A549 (cell line): ENCODE measurements at regions not wholly inside any gene's neighbourhood (a gene's known extent, or its start where the extent isn't known, plus 50 kb on each side); places are given as distances from the start of the nearest gene placed in this dataset.

Source experiments
- ATAC-seq, 2 experiments: fragments of 200-7000 bp in 1 of 2; fragments of >200 bp in 1 of 2; cut with Nextera tagmentation in 1 of 2; cut with Tn5 transposase in 1 of 2; 3 replicates each; pipeline versions ENCODE4 v1.8.0 to v1.9.1; 2018 to 2020; ENCODE audit warnings: mild to moderate bottlenecking in 1 of 2, moderate library complexity in 1 of 2
- CTCF ChIA-PET: fragments of 300-600 bp; sonication (Branson Sonifier 250); formaldehyde crosslinking; extraction: SDS; loops from one replicate; lab custom pipeline; 2021; ENCODE audit warnings: antibody characterized with exemption, inconsistent platforms; lab: Yijun Ruan, JAX
- POLR2A ChIA-PET: fragments of 350-600 bp; formaldehyde crosslinking; extraction: SDS; loops from one replicate; lab custom pipeline; 2021; ENCODE audit warnings: antibody characterized with exemption, inconsistent platforms; lab: Yijun Ruan, JAX
- DNase-seq, 2 experiments: peaks; one replicate each; pipeline versions ENCODE4 v3.0.0 to v3.0.0-alpha.2; 2011 to 2016; ENCODE audit warnings: low read depth in 1 of 2, low spot score in 1 of 2
- FAIRE-seq: peaks from 2 replicates; lab custom pipeline; 2011; peaks lifted over from hg19 to GRCh38; lab: Jason Lieb, UNC
- H3K27ac ChIP-seq, 2 experiments: fragments of >200 bp; sonication (Bioruptor Twin); formaldehyde crosslinking; 3 replicates each; pipeline ENCODE4 v1.5.1; 2016 to 2017
- H3K4me1 ChIP-seq: fragments of >200 bp; sonication (Bioruptor Twin); formaldehyde crosslinking; 3 replicates; pipeline ENCODE4 v1.6.1; 2016
- H3K4me2 ChIP-seq: fragments of >200 bp; sonication (Bioruptor Twin); formaldehyde crosslinking; 3 replicates; pipeline ENCODE4 v1.6.1; 2016
- H3K4me3 ChIP-seq: fragments of >200 bp; sonication (Bioruptor Twin); formaldehyde crosslinking; 3 replicates; pipeline ENCODE4 v1.5.1; 2016
- H3K9me3 ChIP-seq: fragments of >200 bp; sonication (Bioruptor Twin); formaldehyde crosslinking; 3 replicates; pipeline ENCODE4 v1.6.1; 2016
- CBX2 ChIP-seq: fragments of 200-600 bp; sonication (generic); IDR thresholded peaks from 2 replicates; pipeline ENCODE4 v1.6.1; 2016; ENCODE audit warnings: low read depth, mild to moderate bottlenecking, borderline replicate concordance
- CBX8 ChIP-seq: fragments of 200-600 bp; sonication (generic); IDR thresholded peaks from 2 replicates; pipeline ENCODE4 v1.6.1; 2016
- CHD4 ChIP-seq: fragments of 200-600 bp; sonication (generic); IDR thresholded peaks from 2 replicates; pipeline ENCODE4 v1.6.1; 2016; ENCODE audit warnings: antibody characterized with exemption, mild to moderate bottlenecking, borderline replicate concordance
- EHMT2 ChIP-seq: fragments of 200-600 bp; sonication (generic); IDR thresholded peaks from 2 replicates; pipeline ENCODE4 v1.6.1; 2016; ENCODE audit warnings: antibody characterized with exemption, low read depth, mild to moderate bottlenecking, moderate library complexity
- FOSL2 ChIP-seq, 2 experiments: fragments of 450-650 bp in 1 of 2; fragments of >200 bp in 1 of 2; sonication (Bioruptor Twin) in 1 of 2; formaldehyde crosslinking; IDR thresholded peaks; 2 replicates each; pipeline versions ENCODE4 v1.5.0 to v1.6.1; 2016 to 2020; ENCODE audit warnings: mild to moderate bottlenecking in 1 of 2, moderate library complexity in 1 of 2
- HDAC2 ChIP-seq: fragments of 200-600 bp; sonication (generic); IDR thresholded peaks from 2 replicates; pipeline ENCODE4 v1.6.1; 2016
- HEYL ChIP-seq: fragments of 250-450 bp; sonication (Bioruptor Pico); IDR thresholded peaks from 2 replicates; pipeline ENCODE4 v1.8.0; 2021; ENCODE audit warnings: mild to moderate bottlenecking, moderate library complexity
- HOXB13 ChIP-seq: fragments of 250-450 bp; sonication (Bioruptor Pico); IDR thresholded peaks from 2 replicates; pipeline ENCODE4 v1.5.0; 2020; ENCODE audit warnings: low read depth, mild to moderate bottlenecking, moderate library complexity
- HOXB5 ChIP-seq: fragments of 250-450 bp; sonication (Bioruptor Pico); IDR thresholded peaks from 2 replicates; pipeline ENCODE4 v1.5.0; 2020; ENCODE audit warnings: mild to moderate bottlenecking, moderate library complexity
- JUN ChIP-seq, 2 experiments: fragments of >200 bp; sonication (Bioruptor Twin); formaldehyde crosslinking; IDR thresholded peaks; 2 replicates in 1 of 2; 3 replicates in 1 of 2; pipeline ENCODE4 v1.6.1; 2016 to 2017
- KDM1A ChIP-seq: fragments of 200-600 bp; sonication (generic); IDR thresholded peaks from 2 replicates; pipeline ENCODE4 v1.6.1; 2016; ENCODE audit warnings: low read depth, mild to moderate bottlenecking
- KDM5A ChIP-seq: fragments of 200-600 bp; sonication (generic); IDR thresholded peaks from 2 replicates; pipeline ENCODE4 v1.6.1; 2016; ENCODE audit warnings: antibody characterized with exemption, mild to moderate bottlenecking
- MAX ChIP-seq: IDR thresholded peaks from 2 replicates; pipeline ENCODE4 v1.6.1; 2012
- MAZ ChIP-seq: fragments of 150-350 bp; IDR thresholded peaks from 2 replicates; pipeline ENCODE4 v1.6.1; 2014; ENCODE audit warnings: antibody characterized with exemption, low read depth, low read length, borderline replicate concordance
- MYC ChIP-seq: IDR thresholded peaks from 2 replicates; pipeline ENCODE4 v1.6.1; 2012; ENCODE audit warnings: mild to moderate bottlenecking, inconsistent platforms, low read length, improper control_type of control experiment, borderline replicate concordance
- NFE2L2 ChIP-seq: fragments of 150-350 bp; conservative IDR thresholded peaks from 2 replicates; pipeline ENCODE4 v1.6.1; 2014; ENCODE audit warnings: low read length
- NPAS2 ChIP-seq: fragments of 250-450 bp; sonication (Bioruptor Pico); IDR thresholded peaks from 2 replicates; pipeline ENCODE4 v1.8.0; 2022; ENCODE audit warnings: mild to moderate bottlenecking, moderate library complexity, borderline replicate concordance
- NR3C1 ChIP-seq: fragments of >200 bp; sonication (Bioruptor Twin); formaldehyde crosslinking; IDR thresholded peaks from 3 replicates; pipeline ENCODE4 v1.6.1; 2017
- PBX3 ChIP-seq: IDR thresholded peaks from 2 replicates; pipeline ENCODE4 v1.6.1; 2012
- POLR2A ChIP-seq: IDR thresholded peaks from 2 replicates; pipeline ENCODE4 v1.6.1; 2012; ENCODE audit warnings: mild to moderate bottlenecking, low read length
- POLR2AphosphoS2 ChIP-seq: conservative IDR thresholded peaks from 2 replicates; pipeline ENCODE4 v1.6.1; 2012; ENCODE audit warnings: low read length, improper control_type of control experiment, inconsistent platforms
- RARB ChIP-seq: fragments of 250-450 bp; sonication (Bioruptor Pico); IDR thresholded peaks from 2 replicates; pipeline ENCODE4 v1.8.0; 2021; ENCODE audit warnings: mild to moderate bottlenecking, moderate library complexity
- RCOR1 ChIP-seq: fragments of 150-350 bp; IDR thresholded peaks from 2 replicates; pipeline ENCODE4 v1.6.1; 2014; ENCODE audit warnings: antibody characterized with exemption, low read length, low read depth
- RFX5 ChIP-seq: fragments of 450-650 bp; IDR thresholded peaks from 2 replicates; pipeline ENCODE4 v1.7.1; 2014; ENCODE audit warnings: antibody characterized with exemption, mild to moderate bottlenecking, moderate library complexity
- RNF2 ChIP-seq: fragments of 200-600 bp; sonication (generic); IDR thresholded peaks from 2 replicates; pipeline ENCODE4 v1.6.1; 2016; ENCODE audit warnings: low read depth, mild to moderate bottlenecking, antibody characterized with exemption, moderate library complexity, borderline replicate concordance
- ZC3H11A ChIP-seq: fragments of 450-650 bp; IDR thresholded peaks from 2 replicates; pipeline ENCODE4 v1.6.1; 2014; ENCODE audit warnings: antibody characterized with exemption, mild to moderate bottlenecking
- ZFP36 ChIP-seq: fragments of 450-650 bp; IDR thresholded peaks from 2 replicates; pipeline ENCODE4 v1.6.1; 2014; ENCODE audit warnings: borderline replicate concordance; ENCODE audit not compliant: partially characterized antibody
- ZSCAN20 ChIP-seq: fragments of 250-450 bp; sonication (Bioruptor Pico); IDR thresholded peaks from 2 replicates; pipeline ENCODE4 v1.8.0; 2022; ENCODE audit warnings: mild to moderate bottlenecking, moderate library complexity
- WGBS: methylation state at CpG from one replicate; pipeline ENCODE4 v1.1.6; 2017; ENCODE audit errors: missing lambda C conversion rate; 5-methylcytosine and 5-hydroxymethylcytosine counted together

- no peaks in the 10 kb centered on the region for H3K4me1 ChIP-seq
- H3K27ac ChIP-seq, result no peak overlapping the region
- TF ChIP-seq CBX8, result no peak
- TF ChIP-seq ZC3H11A, result no peak
- TF ChIP-seq HDAC2, result no peak
- no peak for TF ChIP-seq POLR2A
- TF ChIP-seq CHD4, result no peak
- no peak for TF ChIP-seq KDM5A
- no peak for TF ChIP-seq HOXB13 (CRISPR knock-in tag)
- TF ChIP-seq NR3C1, result no peak
- no peak for TF ChIP-seq MAZ
- TF ChIP-seq PBX3, result no peak
- no peak for TF ChIP-seq NPAS2
- FAIRE-seq (no peak), DNase-seq (no peak), ATAC-seq (no peak)
- no peaks in the 10 kb centered on the region for H3K9me3 ChIP-seq
- no peak overlapping the region for H3K4me3 ChIP-seq
- ChIA-PET CTCF (no interaction called here), POLR2A (no interaction called here)
- 77% methylated on average over 2 of the region's 2 CpGs for WGBS
- no peak overlapping the region for H3K4me2 ChIP-seq
Observed at GRCh38 chr13:40317980-40318327, 348.5 kb downstream of the FOXO1 start.

GRCh38 chr13:40318366-40318765 is 348.1 kb downstream of the FOXO1 start:
- WGBS, result 80% methylated on average over 2 of the region's 2 CpGs
- POLR2A ChIA-PET, result no interaction called here
- Histone ChIP-seq H3K4me1 (no peaks in the 10 kb centered on the region), H3K9me3 (no peaks in the 10 kb centered on the region), H3K4me2 (no peak overlapping the region), H3K4me3 (no peak overlapping the region), H3K27ac (no peak overlapping the region)
- CTCF ChIA-PET, result no interaction called here
- no peak for ATAC-seq
- no peak for DNase-seq
- no peak for FAIRE-seq
- no peak for TF ChIP-seq MYC
- no peak for TF ChIP-seq NPAS2
- no peak for TF ChIP-seq CBX2
- no peak for TF ChIP-seq RARB (CRISPR knock-in tag)
- no peak for TF ChIP-seq POLR2AphosphoS2
- TF ChIP-seq ZSCAN20 (CRISPR knock-in tag), result no peak
- no peak for TF ChIP-seq RFX5
- no peak for TF ChIP-seq NFE2L2
- TF ChIP-seq FOSL2 (IDR thresholded peaks at IDR 0.05), result no peak
- TF ChIP-seq FOSL2 (CRISPR knock-in tag; IDR thresholded peaks at IDR 0.05), result no peak
- no peak for TF ChIP-seq CHD4
- TF ChIP-seq JUN (IDR thresholded peaks at IDR 0.05), result no peak
- no peak for TF ChIP-seq RNF2
- TF ChIP-seq HEYL (CRISPR knock-in tag), result no peak
- no peak for TF ChIP-seq EHMT2
- no peak for TF ChIP-seq MAX
- TF ChIP-seq HOXB5 (CRISPR knock-in tag), result no peak
- TF ChIP-seq, all 56 proteins: peak for 0

- ATAC-seq (no peak), FAIRE-seq (no peak), DNase-seq (no peak)
- Histone ChIP-seq H3K4me3 (no peak overlapping the region), H3K4me2 (no peak overlapping the region), H3K4me1 (no peaks in the 10 kb centered on the region), H3K9me3 (no peaks in the 10 kb centered on the region), H3K27ac (no peak overlapping the region)
- ChIA-PET POLR2A (no interaction called here), CTCF (no interaction called here)
- 79% methylated on average over 3 of the region's 3 CpGs for WGBS
- TF ChIP-seq RCOR1 (no peak), RARB (CRISPR knock-in tag) (no peak), NR3C1 (no peak), KDM1A (no peak), ZFP36 (no peak)
Observed at GRCh38 chr13:40319699-40320579, 346.5 kb downstream of the FOXO1 start.
